GM23338 (cell line): ENCODE measurements at regions not wholly inside any gene's neighbourhood (a gene's known extent, or its start where the extent isn't known, plus 50 kb on each side); places are given as distances from the start of the nearest gene placed in this dataset.

Experiments used
- ATAC-seq: fragments of 200-7000 bp; cut with Tn5 transposase; 3 replicates; pipeline ENCODE4 v1.9.1; 2020
- DNase-seq: peaks from one replicate; pipeline ENCODE4 v3.0.0-alpha.2; 2015; ENCODE audit warnings: low spot score
- H2AFZ ChIP-seq: fragments of 200-600 bp; sonication (generic); 2 replicates; pipeline ENCODE4 v1.8.0; 2016; ENCODE audit warnings: antibody characterized with exemption, mild to moderate bottlenecking, moderate library complexity
- H3F3A ChIP-seq: fragments of 200-600 bp; sonication (generic); replicated peaks from 2 replicates; pipeline ENCODE4 v1.8.0; 2017; ENCODE audit warnings: antibody characterized with exemption, mixed run types, low read depth
- H3K27ac ChIP-seq: fragments of 200-600 bp; sonication (generic); 2 replicates; pipeline ENCODE4 v1.6.1; 2016; ENCODE audit warnings: low read depth
- H3K27me3 ChIP-seq: fragments of 200-600 bp; sonication (generic); 2 replicates; pipeline ENCODE4 v1.8.0; 2016; ENCODE audit warnings: mild to moderate bottlenecking, mixed run types, moderate library complexity; ENCODE audit not compliant: insufficient read depth
- H3K36me3 ChIP-seq: fragments of 200-600 bp; sonication (generic); 2 replicates; pipeline ENCODE4 v1.8.0; 2016; ENCODE audit warnings: mild to moderate bottlenecking; ENCODE audit not compliant: insufficient read depth
- H3K4me1 ChIP-seq: fragments of 200-600 bp; sonication (generic); 2 replicates; pipeline ENCODE4 v1.8.0; 2016; ENCODE audit warnings: mild to moderate bottlenecking, moderate library complexity; ENCODE audit not compliant: insufficient read depth
- H3K4me2 ChIP-seq: fragments of 200-600 bp; sonication (generic); 2 replicates; pipeline ENCODE4 v1.7.1; 2017; ENCODE audit warnings: mixed run types
- H3K4me3 ChIP-seq: fragments of 200-600 bp; sonication (generic); 2 replicates; pipeline ENCODE4 v1.6.1; 2016; ENCODE audit warnings: mixed run types
- H3K79me2 ChIP-seq: fragments of 200-600 bp; sonication (generic); replicated peaks from 2 replicates; pipeline ENCODE4 v1.8.0; 2017; ENCODE audit warnings: mild to moderate bottlenecking; ENCODE audit not compliant: insufficient read depth
- H3K9me2 ChIP-seq: fragments of 200-600 bp; sonication (generic); 2 replicates; pipeline ENCODE4 v1.8.0; 2017; ENCODE audit not compliant: insufficient read depth
- H4K20me1 ChIP-seq: fragments of 200-600 bp; sonication (generic); replicated peaks from 2 replicates; pipeline ENCODE4 v1.8.0; 2017; ENCODE audit warnings: mild to moderate bottlenecking; ENCODE audit not compliant: insufficient read depth
- H3K27ac Mint-ChIP-seq: 2 replicates; pipeline ENCODE4 v1.8.0; 2020; ENCODE audit warnings: inconsistent platforms, mild to moderate bottlenecking, moderate library complexity, mixed read lengths
- H3K27me3 Mint-ChIP-seq: 3 replicates; pipeline ENCODE4 v1.8.0; 2022; ENCODE audit warnings: low read depth, mild to moderate bottlenecking, moderate library complexity, mixed read lengths, inconsistent platforms; ENCODE audit not compliant: insufficient read depth, poor library complexity
- H3K36me3 Mint-ChIP-seq: 3 replicates; pipeline ENCODE4 v1.8.0; 2021; ENCODE audit warnings: low read depth, mild to moderate bottlenecking, inconsistent platforms, moderate library complexity, mixed read lengths
- H3K4me1 Mint-ChIP-seq: 3 replicates; pipeline ENCODE4 v1.8.0; 2020; ENCODE audit warnings: mild to moderate bottlenecking, inconsistent platforms, mixed read lengths
- H3K4me3 Mint-ChIP-seq: 3 replicates; pipeline ENCODE4 v1.8.0; 2021; ENCODE audit warnings: moderate library complexity, mild to moderate bottlenecking, inconsistent platforms, mixed read lengths
- H3K9me3 Mint-ChIP-seq: 3 replicates; pipeline ENCODE4 v1.8.0; 2020; ENCODE audit warnings: moderate library complexity, mild to moderate bottlenecking, inconsistent platforms, mixed read lengths
- CREB1 ChIP-seq: fragments of 250-450 bp; sonication (Bioruptor Pico); IDR thresholded peaks from 2 replicates; pipeline ENCODE4 v1.5.0; 2020; ENCODE audit warnings: low read depth, mild to moderate bottlenecking, moderate library complexity
- CTCF ChIP-seq, 2 experiments: fragments of 200-600 bp in 1 of 2; sonication (generic) in 1 of 2; conservative IDR thresholded peaks; 2 replicates each; pipeline versions ENCODE4 v1.5.1 to v1.6.1; 2016 to 2017; ENCODE audit warnings: antibody characterized with exemption in 2 of 2, low read depth in 2 of 2, mild to moderate bottlenecking in 2 of 2, moderate library complexity in 1 of 2
- ETS1 ChIP-seq: IDR thresholded peaks from 2 replicates; pipeline ENCODE4 v1.6.1; 2016; ENCODE audit warnings: antibody characterized with exemption
- EZH2phosphoT487 ChIP-seq: fragments of 200-600 bp; sonication (generic); IDR thresholded peaks from one replicate; pipeline ENCODE4 v1.8.1; 2018; ENCODE audit warnings: antibody characterized with exemption; ENCODE audit not compliant: unreplicated experiment
- ZNF114 ChIP-seq: fragments of 250-450 bp; sonication (Bioruptor Pico); IDR thresholded peaks from 2 replicates; pipeline ENCODE4 v1.5.0; 2020; ENCODE audit warnings: mild to moderate bottlenecking, moderate library complexity
- ZNF331 ChIP-seq: fragments of 250-450 bp; sonication (Bioruptor Pico); IDR thresholded peaks from 2 replicates; pipeline ENCODE4 v1.5.0; 2020; ENCODE audit warnings: low read depth, mild to moderate bottlenecking, moderate library complexity
- TF ChIP-seq, protein P1 (sequence below): fragments of 250-450 bp; sonication (Bioruptor Pico); IDR thresholded peaks from 2 replicates; pipeline ENCODE4 v1.5.0; 2020; ENCODE audit warnings: mild to moderate bottlenecking, moderate library complexity

DNA sequence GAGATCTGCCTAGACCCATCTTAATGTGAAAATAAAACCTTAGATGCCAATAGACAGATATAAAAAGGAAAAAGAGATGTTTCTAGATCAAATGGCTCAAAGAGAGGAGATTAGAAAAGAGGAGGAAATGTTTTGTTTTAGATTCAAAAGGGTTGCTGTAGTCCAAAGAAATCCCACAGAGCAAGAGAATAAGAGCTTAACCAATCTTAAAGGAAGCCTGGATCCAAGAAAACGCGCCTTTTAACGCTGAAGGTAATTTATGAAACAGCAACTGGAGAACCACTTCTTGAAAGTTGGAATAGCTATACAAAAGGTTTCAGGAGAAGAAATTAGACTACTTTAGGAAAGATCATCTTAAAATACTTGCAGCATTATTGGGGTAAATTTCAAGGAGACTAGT is 298.8 kb downstream of the BRINP2 start:
- no peaks in the 10 kb centered on the region for H3K4me1 Mint-ChIP-seq
- H3K9me3 Mint-ChIP-seq, result no peaks in the 10 kb centered on the region; the same call in 2 of the 3 replicates
- no peak overlapping the region for H3K27ac ChIP-seq
- no peaks in the 10 kb centered on the region for H3K36me3 ChIP-seq
- ATAC-seq (no peak), DNase-seq (no peak)
- H3K27me3 ChIP-seq, result no peaks in the 10 kb centered on the region
- H3K9me2 ChIP-seq, result no peaks in the 10 kb centered on the region
- no peaks in the 10 kb centered on the region for H4K20me1 ChIP-seq
- H3K27me3 Mint-ChIP-seq, result peaks cover 1% of the 10 kb centered on the region
- no peaks in the 10 kb centered on the region for H3K4me1 ChIP-seq
- no peak overlapping the region for H3K27ac Mint-ChIP-seq
- no peaks in the 10 kb centered on the region for H3F3A ChIP-seq
- no peak overlapping the region for H3K4me3 Mint-ChIP-seq
- no peak overlapping the region for H2AFZ ChIP-seq
- H3K79me2 ChIP-seq, result no peaks in the 10 kb centered on the region
- H3K4me3 ChIP-seq, result no peak overlapping the region
- no peak overlapping the region for H3K4me2 ChIP-seq
- H3K36me3 Mint-ChIP-seq, result no peaks in the 10 kb centered on the region
- TF ChIP-seq ZNF331 (CRISPR knock-in tag), result no peak
- no peak for TF ChIP-seq ZNF114 (CRISPR knock-in tag)
- no peak for TF ChIP-seq CREB1 (CRISPR knock-in tag)
- TF ChIP-seq, protein P1, sequence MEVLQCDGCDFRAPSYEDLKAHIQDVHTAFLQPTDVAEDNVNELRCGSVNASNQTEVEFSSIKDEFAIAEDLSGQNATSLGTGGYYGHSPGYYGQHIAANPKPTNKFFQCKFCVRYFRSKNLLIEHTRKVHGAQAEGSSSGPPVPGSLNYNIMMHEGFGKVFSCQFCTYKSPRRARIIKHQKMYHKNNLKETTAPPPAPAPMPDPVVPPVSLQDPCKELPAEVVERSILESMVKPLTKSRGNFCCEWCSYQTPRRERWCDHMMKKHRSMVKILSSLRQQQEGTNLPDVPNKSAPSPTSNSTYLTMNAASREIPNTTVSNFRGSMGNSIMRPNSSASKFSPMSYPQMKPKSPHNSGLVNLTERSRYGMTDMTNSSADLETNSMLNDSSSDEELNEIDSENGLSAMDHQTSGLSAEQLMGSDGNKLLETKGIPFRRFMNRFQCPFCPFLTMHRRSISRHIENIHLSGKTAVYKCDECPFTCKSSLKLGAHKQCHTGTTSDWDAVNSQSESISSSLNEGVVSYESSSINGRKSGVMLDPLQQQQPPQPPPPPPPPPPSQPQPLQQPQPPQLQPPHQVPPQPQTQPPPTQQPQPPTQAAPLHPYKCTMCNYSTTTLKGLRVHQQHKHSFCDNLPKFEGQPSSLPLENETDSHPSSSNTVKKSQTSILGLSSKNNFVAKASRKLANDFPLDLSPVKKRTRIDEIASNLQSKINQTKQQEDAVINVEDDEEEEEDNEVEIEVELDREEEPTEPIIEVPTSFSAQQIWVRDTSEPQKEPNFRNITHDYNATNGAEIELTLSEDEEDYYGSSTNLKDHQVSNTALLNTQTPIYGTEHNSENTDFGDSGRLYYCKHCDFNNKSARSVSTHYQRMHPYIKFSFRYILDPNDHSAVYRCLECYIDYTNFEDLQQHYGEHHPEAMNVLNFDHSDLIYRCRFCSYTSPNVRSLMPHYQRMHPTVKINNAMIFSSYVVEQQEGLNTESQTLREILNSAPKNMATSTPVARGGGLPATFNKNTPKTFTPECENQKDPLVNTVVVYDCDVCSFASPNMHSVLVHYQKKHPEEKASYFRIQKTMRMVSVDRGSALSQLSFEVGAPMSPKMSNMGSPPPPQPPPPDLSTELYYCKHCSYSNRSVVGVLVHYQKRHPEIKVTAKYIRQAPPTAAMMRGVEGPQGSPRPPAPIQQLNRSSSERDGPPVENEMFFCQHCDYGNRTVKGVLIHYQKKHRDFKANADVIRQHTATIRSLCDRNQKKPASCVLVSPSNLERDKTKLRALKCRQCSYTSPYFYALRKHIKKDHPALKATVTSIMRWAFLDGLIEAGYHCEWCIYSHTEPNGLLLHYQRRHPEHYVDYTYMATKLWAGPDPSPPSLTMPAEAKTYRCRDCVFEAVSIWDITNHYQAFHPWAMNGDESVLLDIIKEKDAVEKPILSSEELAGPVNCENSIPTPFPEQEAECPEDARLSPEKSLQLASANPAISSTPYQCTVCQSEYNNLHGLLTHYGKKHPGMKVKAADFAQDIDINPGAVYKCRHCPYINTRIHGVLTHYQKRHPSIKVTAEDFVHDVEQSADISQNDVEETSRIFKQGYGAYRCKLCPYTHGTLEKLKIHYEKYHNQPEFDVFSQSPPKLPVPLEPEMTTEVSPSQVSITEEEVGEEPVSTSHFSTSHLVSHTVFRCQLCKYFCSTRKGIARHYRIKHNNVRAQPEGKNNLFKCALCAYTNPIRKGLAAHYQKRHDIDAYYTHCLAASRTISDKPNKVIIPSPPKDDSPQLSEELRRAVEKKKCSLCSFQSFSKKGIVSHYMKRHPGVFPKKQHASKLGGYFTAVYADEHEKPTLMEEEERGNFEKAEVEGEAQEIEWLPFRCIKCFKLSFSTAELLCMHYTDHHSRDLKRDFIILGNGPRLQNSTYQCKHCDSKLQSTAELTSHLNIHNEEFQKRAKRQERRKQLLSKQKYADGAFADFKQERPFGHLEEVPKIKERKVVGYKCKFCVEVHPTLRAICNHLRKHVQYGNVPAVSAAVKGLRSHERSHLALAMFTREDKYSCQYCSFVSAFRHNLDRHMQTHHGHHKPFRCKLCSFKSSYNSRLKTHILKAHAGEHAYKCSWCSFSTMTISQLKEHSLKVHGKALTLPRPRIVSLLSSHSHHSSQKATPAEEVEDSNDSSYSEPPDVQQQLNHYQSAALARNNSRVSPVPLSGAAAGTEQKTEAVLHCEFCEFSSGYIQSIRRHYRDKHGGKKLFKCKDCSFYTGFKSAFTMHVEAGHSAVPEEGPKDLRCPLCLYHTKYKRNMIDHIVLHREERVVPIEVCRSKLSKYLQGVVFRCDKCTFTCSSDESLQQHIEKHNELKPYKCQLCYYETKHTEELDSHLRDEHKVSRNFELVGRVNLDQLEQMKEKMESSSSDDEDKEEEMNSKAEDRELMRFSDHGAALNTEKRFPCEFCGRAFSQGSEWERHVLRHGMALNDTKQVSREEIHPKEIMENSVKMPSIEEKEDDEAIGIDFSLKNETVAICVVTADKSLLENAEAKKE, result no peak

DNA sequence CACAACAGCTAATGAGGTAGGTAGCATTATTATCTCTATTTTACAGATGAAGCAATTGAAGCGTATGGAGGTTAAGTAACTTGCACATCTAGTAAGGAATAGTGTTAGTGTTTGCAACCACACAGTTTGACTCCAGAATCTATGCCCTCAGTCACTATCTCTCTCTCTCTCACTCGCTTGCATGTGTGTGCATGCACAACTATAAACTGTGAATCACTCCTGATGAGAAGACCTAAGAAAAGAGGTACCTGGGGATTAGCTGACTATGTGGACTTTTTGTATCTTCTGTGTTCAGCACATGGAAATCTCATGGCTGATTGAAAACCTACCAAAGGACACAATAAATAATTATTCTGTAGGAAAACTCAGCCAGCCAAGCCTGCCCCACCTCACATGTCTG is 295.5 kb downstream of the BRINP2 start:
- Histone ChIP-seq H3K4me3 (no peak overlapping the region), H3K27me3 (no peaks in the 10 kb centered on the region), H3K4me1 (no peaks in the 10 kb centered on the region), H3K36me3 (no peaks in the 10 kb centered on the region), H3K9me2 (peaks cover 7% of the 10 kb centered on the region), H3K4me2 (no peak overlapping the region), H4K20me1 (no peaks in the 10 kb centered on the region), H3F3A (no peaks in the 10 kb centered on the region), H2AFZ (no peak overlapping the region), H3K79me2 (no peaks in the 10 kb centered on the region), H3K27ac (no peak overlapping the region)
- Mint-ChIP-seq H3K4me1 (peaks cover 14% of the 10 kb centered on the region), H3K4me3 (no peak overlapping the region), H3K27ac (no peak overlapping the region), H3K36me3 (no peaks in the 10 kb centered on the region), H3K9me3 (no peaks in the 10 kb centered on the region; the same call in 2 of the 3 replicates), H3K27me3 (peaks cover 4% of the 10 kb centered on the region)
- ATAC-seq (no peak), DNase-seq (no peak)
- no peak for TF ChIP-seq ETS1
- no peak for TF ChIP-seq CREB1 (CRISPR knock-in tag)
- no peak for TF ChIP-seq CTCF (conservative IDR thresholded peaks at IDR 0.05; ENCODE audit: low read depth in 2 of 2)
- no peak for TF ChIP-seq EZH2phosphoT487
- no peak for TF ChIP-seq ZNF331 (CRISPR knock-in tag)
